ENCODE measurements at regions not wholly inside any gene's neighbourhood (a gene's known extent, or its start where the extent isn't known, plus 50 kb on each side); places are given as distances from the start of the nearest gene placed in this dataset.
A peak's percentile ranks its signal among the peaks of the same experiment; 100 is the strongest.

GRCh38 chr3:135310317-135310716 lies 515.3 kb downstream of the EPHB1 start:
- no peak for DNase-seq

- no peak for DNase-seq
These were observed 516.6 kb downstream of the EPHB1 start for GRCh38 chr3:135311699-135312098.

- DNase-seq, result no peak
These were observed 519.2 kb downstream of the EPHB1 start for GRCh38 chr3:135314237-135314636.

GRCh38 chr3:135324301-135324700 lies 529.2 kb downstream of the EPHB1 start:
- no peak for DNase-seq

- peak; percentile 85 for DNase-seq
These were observed 530.0 kb downstream of the EPHB1 start for GRCh38 chr3:135325096-135325495.

- no peak for DNase-seq
These were observed 530.7 kb downstream of the EPHB1 start for GRCh38 chr3:135325726-135326235.

- no peak for DNase-seq
These were observed 531.8 kb downstream of the EPHB1 start for GRCh38 chr3:135326851-135327250.

GRCh38 chr3:135328036-135328435 lies 533.0 kb downstream of the EPHB1 start:
- DNase-seq, result no peak

- peak; percentile 91 for DNase-seq
These were observed 534.4 kb downstream of the EPHB1 start for GRCh38 chr3:135329479-135329878.

- DNase-seq, result no peak
These were observed 542.1 kb downstream of the EPHB1 start for GRCh38 chr3:135337192-135337591.

- no peak for DNase-seq
These were observed 553.6 kb downstream of the EPHB1 start for GRCh38 chr3:135348690-135349089.

GRCh38 chr3:135349254-135349948 lies 554.3 kb downstream of the EPHB1 start:
- DNase-seq, result no peak

GRCh38 chr3:135352213-135352612 lies 557.2 kb downstream of the EPHB1 start:
- DNase-seq, result no peak

- no peak for DNase-seq
These were observed 567.8 kb downstream of the EPHB1 start for GRCh38 chr3:135362889-135363288.

- DNase-seq, result no peak
These were observed 569.6 kb downstream of the EPHB1 start for GRCh38 chr3:135364676-135365075.

GRCh38 chr3:135366816-135367215 lies 571.8 kb downstream of the EPHB1 start:
- no peak for DNase-seq

- DNase-seq, result no peak
These were observed 573.3 kb downstream of the EPHB1 start for GRCh38 chr3:135368316-135368715.

- no peak for DNase-seq
These were observed 573.7 kb downstream of the EPHB1 start for GRCh38 chr3:135368781-135369180.

GRCh38 chr3:135374571-135374970 lies 579.5 kb downstream of the EPHB1 start:
- DNase-seq, result no peak

- DNase-seq, result no peak
These were observed 583.3 kb upstream of the PPP2R3A start for GRCh38 chr3:135382188-135382587.

- DNase-seq, result no peak
These were observed 582.9 kb upstream of the PPP2R3A start for GRCh38 chr3:135382621-135383020.

GRCh38 chr3:135383301-135383700 lies 582.2 kb upstream of the PPP2R3A start:
- DNase-seq, result no peak

GRCh38 chr3:135392151-135392550 lies 573.4 kb upstream of the PPP2R3A start:
- no peak for DNase-seq

GRCh38 chr3:135393159-135393558 lies 572.4 kb upstream of the PPP2R3A start:
- DNase-seq, result no peak

GRCh38 chr3:135393898-135394525 lies 571.5 kb upstream of the PPP2R3A start:
- DNase-seq, result no peak

All from NCI-H2029 (cell line).